K562 (cell line): ENCODE measurements at regions not wholly inside any gene's neighbourhood (a gene's known extent, or its start where the extent isn't known, plus 50 kb on each side); places are given as distances from the start of the nearest gene placed in this dataset.

Source experiments
- ATAC-seq: fragments of 200-7000 bp; cut with Tn5 transposase; 3 replicates; pipeline ENCODE4 v1.9.1; 2020; ENCODE audit warnings: moderate library complexity
- BruUV-seq: library from RNA; stranded (reverse); fragments of 400-500 nt; replicated peaks from 2 replicates; lab custom pipeline; 2021; lab: Mats Ljungman, UMichigan
- CTCF ChIA-PET: fragments of 300-600 bp; formaldehyde crosslinking; extraction: SDS; loops from one replicate; lab custom pipeline; 2021; ENCODE audit warnings: low intra/inter-chr PET ratio; lab: Yijun Ruan, JAX
- POLR2A ChIA-PET: fragments of 300-600, 350-650 bp; sonication (Branson Sonifier 250); formaldehyde crosslinking; extraction: SDS; loops from one replicate; lab custom pipeline; 2021; ENCODE audit warnings: antibody characterized with exemption, inconsistent platforms; lab: Yijun Ruan, JAX
- DNase-seq, 4 experiments: peaks; one replicate each; pipeline versions ENCODE4 v3.0.0 to v3.0.0-alpha.2; 2011 to 2018; ENCODE audit warnings: low spot score in 3 of 4, mixed read lengths in 3 of 4; ENCODE audit errors: extremely low read depth in 1 of 4
- FAIRE-seq: peaks from 2 replicates; lab custom pipeline; 2011; peaks lifted over from hg19 to GRCh38; lab: Jason Lieb, UNC
- H2AFZ ChIP-seq: 2 replicates; pipeline ENCODE4 v1.6.0; 2011; ENCODE audit warnings: low read depth, low read length, control low read depth, inconsistent platforms
- H3K27ac ChIP-seq: fragments of 200-600 bp; 3 replicates; pipeline ENCODE4 v1.8.0; 2011; ENCODE audit warnings: low read depth, mild to moderate bottlenecking, control low read depth, inconsistent platforms, low read length, moderate library complexity, mixed read lengths; ENCODE audit errors: extremely low read depth
- H3K27me3 ChIP-seq, 2 experiments: fragments of 300-600 bp in 1 of 2; 2 replicates in 1 of 2; 3 replicates in 1 of 2; pipeline versions ENCODE4 v1.6.0 to v1.8.0; 2011; ENCODE audit warnings: inconsistent platforms in 2 of 2, low read length in 2 of 2, mild to moderate bottlenecking in 1 of 2, mixed read lengths in 1 of 2, moderate library complexity in 1 of 2; ENCODE audit not compliant: control insufficient read depth in 2 of 2, insufficient read depth in 2 of 2
- H3K36me3 ChIP-seq: fragments of 300-600 bp; 3 replicates; pipeline ENCODE4 v1.8.0; 2011; ENCODE audit warnings: mild to moderate bottlenecking, low read length, inconsistent platforms; ENCODE audit not compliant: control insufficient read depth, insufficient read depth
- H3K4me1 ChIP-seq, 2 experiments: fragments of 200-600 bp in 1 of 2; replicated peaks in 1 of 2; 2 replicates in 1 of 2; 3 replicates in 1 of 2; pipeline versions ENCODE4 v1.5.1 to v1.8.0; 2011; ENCODE audit warnings: inconsistent platforms in 2 of 2, low read length in 2 of 2, mild to moderate bottlenecking in 1 of 2, mixed read lengths in 1 of 2, moderate library complexity in 1 of 2; ENCODE audit not compliant: control insufficient read depth in 2 of 2, insufficient read depth in 2 of 2
- H3K4me2 ChIP-seq: 2 replicates; pipeline ENCODE4 v1.6.1; 2011; ENCODE audit warnings: low read length, control low read depth, inconsistent platforms, mixed read lengths; ENCODE audit not compliant: insufficient read depth
- H3K4me3 ChIP-seq: fragments of 200-600 bp; sonication (generic), shearing (Covaris generic); 2 replicates; pipeline ENCODE4 v1.5.1; 2016; ENCODE audit warnings: control low read depth, inconsistent platforms
- H3K79me2 ChIP-seq: fragments of 200-600 bp; 3 replicates; pipeline ENCODE4 v1.8.0; 2011; ENCODE audit warnings: low read length, inconsistent platforms; ENCODE audit not compliant: control insufficient read depth, insufficient read depth
- H3K9ac ChIP-seq, 2 experiments: 2 replicates each; pipeline versions ENCODE4 v1.6.0 to v1.6.1; 2011; ENCODE audit warnings: low read depth in 2 of 2, low read length in 2 of 2, control low read depth in 1 of 2, inconsistent platforms in 1 of 2, mild to moderate bottlenecking in 1 of 2, mixed read lengths in 1 of 2; ENCODE audit not compliant: insufficient read depth in 1 of 2
- H3K9me1 ChIP-seq: one replicate; pipeline ENCODE4 v1.6.0; 2011; ENCODE audit warnings: inconsistent platforms, mild to moderate bottlenecking, low read length, moderate library complexity; ENCODE audit not compliant: control insufficient read depth, insufficient read depth
- H3K9me3 ChIP-seq: replicated peaks from 2 replicates; pipeline ENCODE4 v1.5.1; 2011; ENCODE audit warnings: low read depth, low read length, inconsistent platforms; ENCODE audit not compliant: control insufficient read depth, insufficient read depth
- H4K20me1 ChIP-seq: replicated peaks from 2 replicates; pipeline ENCODE4 v1.6.1; 2011; ENCODE audit warnings: low read length, inconsistent platforms, mixed read lengths; ENCODE audit not compliant: control insufficient read depth, insufficient read depth
- ATF2 ChIP-seq: sonication (generic); formaldehyde crosslinking; IDR thresholded peaks from 2 replicates; pipeline ENCODE4 v1.8.1; 2022; ENCODE audit warnings: missing genetic modification reagents
- ETV6 ChIP-seq, 3 experiments: fragments of 150-350 bp in 1 of 3; sonication (generic) in 1 of 3; formaldehyde crosslinking in 1 of 3; IDR thresholded peaks; 2 replicates each; pipeline versions ENCODE4 v1.6.1 to v1.8.0; 2014 to 2022; ENCODE audit warnings: borderline replicate concordance in 2 of 3, low read depth in 2 of 3, antibody characterized with exemption in 1 of 3, low read length in 1 of 3, mild to moderate bottlenecking in 1 of 3, missing genetic modification reagents in 1 of 3
- FOXA3 ChIP-seq, 2 experiments: fragments of 450-650 bp in 1 of 2; sonication (generic) in 1 of 2; formaldehyde crosslinking; IDR thresholded peaks in 1 of 2; conservative IDR thresholded peaks in 1 of 2; 2 replicates each; pipeline versions ENCODE4 v1.4.0 to v1.8.0; 2020 to 2022; ENCODE audit warnings: mild to moderate bottlenecking in 2 of 2, missing genetic modification reagents in 1 of 2
- FOXM1 ChIP-seq, 2 experiments: fragments of 450-650 bp in 1 of 2; sonication (generic) in 1 of 2; formaldehyde crosslinking in 1 of 2; IDR thresholded peaks; 2 replicates each; pipeline versions ENCODE4 v1.6.1 to v1.9.0; 2017 to 2022; ENCODE audit warnings: low read depth in 2 of 2, mild to moderate bottlenecking in 2 of 2, missing genetic modification reagents in 1 of 2, moderate library complexity in 1 of 2
- GTF2E2 ChIP-seq: fragments of 200-800 bp; sonication (Bioruptor generic); IDR thresholded peaks from 2 replicates; pipeline ENCODE4 v1.6.1; 2016; ENCODE audit warnings: missing genetic modification characterization, missing compliant biosample characterization
- HDAC6 ChIP-seq: IDR thresholded peaks from 2 replicates; pipeline ENCODE4 v1.6.1; 2012; ENCODE audit warnings: low read depth, mild to moderate bottlenecking, control low read depth, inconsistent platforms, low read length, moderate library complexity
- HMG20B ChIP-seq: fragments of 250-450 bp; sonication (Bioruptor Pico); IDR thresholded peaks from 2 replicates; pipeline ENCODE4 v1.5.0; 2021; ENCODE audit warnings: mild to moderate bottlenecking
- ILF3 ChIP-seq: fragments of 450-650 bp; IDR thresholded peaks from 2 replicates; pipeline ENCODE4 v1.6.1; 2018; ENCODE audit warnings: antibody characterized with exemption, mild to moderate bottlenecking, moderate library complexity, borderline replicate concordance
- NR3C1 ChIP-seq: sonication (generic); formaldehyde crosslinking; IDR thresholded peaks from 2 replicates; pipeline ENCODE4 v1.8.1; 2022; ENCODE audit warnings: missing genetic modification reagents
- SP2 ChIP-seq: IDR thresholded peaks from 2 replicates; pipeline ENCODE4 v1.6.1; 2011; ENCODE audit warnings: mild to moderate bottlenecking, low read depth, low read length, moderate library complexity; ENCODE audit not compliant: poor library complexity, severe bottlenecking; ENCODE audit errors: extremely low read depth
- TCF3 ChIP-seq: sonication (generic); formaldehyde crosslinking; IDR thresholded peaks from 2 replicates; pipeline ENCODE4 v1.4.0; 2020; ENCODE audit warnings: mild to moderate bottlenecking, missing genetic modification reagents
- THRB ChIP-seq: fragments of 450-650 bp; formaldehyde crosslinking; conservative IDR thresholded peaks from 2 replicates; pipeline ENCODE4 v1.4.0; 2022; ENCODE audit warnings: mild to moderate bottlenecking, missing genetic modification characterization
- ZNF140 ChIP-seq: fragments of 250-450 bp; sonication (Bioruptor Pico); IDR thresholded peaks from 2 replicates; pipeline ENCODE4 v1.8.0; 2021; ENCODE audit warnings: moderate library complexity, mild to moderate bottlenecking, inconsistent platforms
- ZNF165 ChIP-seq: fragments of 250-450 bp; sonication (Bioruptor Pico); IDR thresholded peaks from 2 replicates; pipeline ENCODE4 v1.4.0; 2020; ENCODE audit warnings: borderline replicate concordance
- ZNF584 ChIP-seq: fragments of 200-800 bp; sonication (Bioruptor generic); IDR thresholded peaks from 2 replicates; pipeline ENCODE4 v1.6.1; 2016; ENCODE audit warnings: low read depth, mild to moderate bottlenecking, missing genetic modification characterization, missing compliant biosample characterization
- ZNF589 ChIP-seq: fragments of 200-800 bp; sonication (Bioruptor generic); IDR thresholded peaks from 2 replicates; pipeline ENCODE4 v1.6.1; 2016; ENCODE audit warnings: low read depth, missing genetic modification characterization, missing compliant biosample characterization
- WGBS: fragments of 100-300 bp; shearing (Covaris generic); methylation state at CpG from one replicate; pipeline ENCODE4 v1.1.6; 2016; ENCODE audit warnings: low coverage, mixed read lengths; ENCODE audit not compliant: insufficient coverage; ENCODE audit errors: missing lambda C conversion rate; 5-methylcytosine and 5-hydroxymethylcytosine counted together
- in situ Hi-C: fragments of 300-500 bp; cut with MboI; formaldehyde crosslinking; loops from 4 replicates; pipeline ENCODE4 v1.15.0; 2018; ENCODE audit warnings: inconsistent platforms, mixed read lengths
- intact Hi-C: fragments of 100-400 bp; cut with micrococcal nuclease; formaldehyde crosslinking; loops from 2 replicates; pipeline ENCODE4 v1.14.2; 2022

- TF ChIP-seq ETV6 (IDR thresholded peaks at IDR 0.05; ENCODE audit: borderline replicate concordance in 1 of 2, low read depth in 2 of 2, low read length in 1 of 2) (no peak), ETV6 (CRISPR knock-in tag; IDR thresholded peaks at IDR 0.05; ENCODE audit: borderline replicate concordance) (no peak), NR3C1 (no peak), ZNF165 (CRISPR knock-in tag) (no peak)
Observed at GRCh38 chr6:90372450-90372849, 75.8 kb upstream of the BACH2 start (continued).

- DNase-seq (peak in 2 of 4 experiments; percentile 26 to 55), ATAC-seq (peak; percentile 21), FAIRE-seq (peak; percentile 51)
- BruUV-seq, result no TSS peak
- H3K27ac ChIP-seq, result peak overlapping the region; percentile 34; the same call in 1 of the 3 replicates
- no peak overlapping the region for H3K9ac ChIP-seq
- no peaks in the 10 kb centered on the region for H3K9me1 ChIP-seq
- ChIA-PET CTCF (no interaction called here), POLR2A (interaction anchor here (0.6 to 0.9 kb wide), 2 partner anchors 50 to 83 kb away, joined by 3 read pairs; no protein-coding TSS in a partner anchor)
- H3K36me3 ChIP-seq, result no peaks in the 10 kb centered on the region
- intact Hi-C loops, result no loop called here
- H3K4me3 ChIP-seq, result no peak overlapping the region
- no peaks in the 10 kb centered on the region for H4K20me1 ChIP-seq
- peak overlapping the region; percentile 80 for H2AFZ ChIP-seq
- in situ Hi-C loops, result no loop called here
- WGBS, result 0% methylated on average over 1 of the region's 1 CpG
- no peak overlapping the region for H3K4me2 ChIP-seq
- no peaks in the 10 kb centered on the region for H3K9me3 ChIP-seq
- H3K79me2 ChIP-seq, result no peaks in the 10 kb centered on the region
- H3K27me3 ChIP-seq, result no peaks in the 10 kb centered on the region
- H3K4me1 ChIP-seq, result peaks cover 7 to 23% of the 10 kb centered on the region in 2 experiments; a peak in 4 of 5 replicates
- 0 out of 2 replicates have a peak, but pooled peaks have one; percentile 11 for TF ChIP-seq GTF2E2 (tag)
- TF ChIP-seq FOXA3 (CRISPR knock-in tag; conservative IDR thresholded peaks at IDR 0.05 in 1 of 2, IDR thresholded peaks at IDR 0.05 in 1 of 2), result 0 out of 4 replicates have a peak, but pooled peaks of 1 of the 2 experiments have one; percentile 10
- TF ChIP-seq ZNF584 (CRISPR knock-in tag), result no peak
- TF ChIP-seq ILF3, result no peak
- no peak for TF ChIP-seq THRB
- TF ChIP-seq HDAC6, result no peak
- no peak for TF ChIP-seq SP2
- no peak for TF ChIP-seq ATF2 (CRISPR knock-in tag)
- no peak for TF ChIP-seq ZNF589 (CRISPR knock-in tag)
- peak; percentile 32; the same call in 1 of the 2 replicates for TF ChIP-seq TCF3
- TF ChIP-seq ZNF140, result no peak
- TF ChIP-seq FOXM1 (IDR thresholded peaks at IDR 0.05; ENCODE audit: low read depth), result no peak
- no peak for TF ChIP-seq FOXM1 (CRISPR knock-in tag; IDR thresholded peaks at IDR 0.05; ENCODE audit: low read depth)
- TF ChIP-seq HMG20B (CRISPR knock-in tag), result no peak
Observed at GRCh38 chr6:90370493-90370959, 73.9 kb upstream of the BACH2 start.
